Suprapubic skin (tissue), 4 donors: ENCODE measurements at regions not wholly inside any gene's neighbourhood (a gene's known extent, or its start where the extent isn't known, plus 50 kb on each side); places are given as distances from the start of the nearest gene placed in this dataset.
"Not testable (repeated sequence)": the region's sequence is repeated elsewhere in the genome, so short reads cannot be mapped to it uniquely, and the experiment has no call there.

ENCODE experiments used
- DNase-seq, 2 donors: peaks; one replicate each; pipeline ENCODE4 v3.0.0-alpha.2; 2019; ENCODE audit warnings: low spot score in 2 of 2
- H3K27ac ChIP-seq: fragments of 200-600 bp; sonication (generic); one replicate; pipeline ENCODE4 v1.5.1; 2019
- H3K27me3 ChIP-seq: fragments of 200-600 bp; sonication (generic); one replicate; pipeline ENCODE4 v1.5.1; 2019
- H3K36me3 ChIP-seq: fragments of 200-600 bp; sonication (generic); one replicate; pipeline ENCODE4 v1.5.1; 2019
- H3K4me1 ChIP-seq: fragments of 200-600 bp; sonication (generic); one replicate; pipeline ENCODE4 v1.5.1; 2019
- H3K4me3 ChIP-seq: fragments of 200-600 bp; sonication (generic); one replicate; pipeline ENCODE4 v1.5.1; 2019; ENCODE audit warnings: mild to moderate bottlenecking
- H3K9me3 ChIP-seq: fragments of 200-600 bp; sonication (generic); one replicate; pipeline ENCODE4 v1.5.1; 2019
- EP300 ChIP-seq: sonication (generic); formaldehyde crosslinking; IDR thresholded peaks from one replicate; pipeline ENCODE4 v1.6.1; 2017; ENCODE audit warnings: antibody characterized with exemption
- POLR2A ChIP-seq, 2 donors: fragments of 450-650 bp; IDR thresholded peaks; one replicate each; pipeline ENCODE4 v1.6.1; 2017; ENCODE audit warnings: antibody characterized with exemption in 2 of 2, mild to moderate bottlenecking in 2 of 2, moderate library complexity in 2 of 2
- POLR2AphosphoS5 ChIP-seq, 3 donors: sonication (generic); formaldehyde crosslinking; IDR thresholded peaks; one replicate each; pipeline ENCODE4 v1.6.1; 2017; ENCODE audit warnings: antibody characterized with exemption in 3 of 3
- WGBS: methylation state at CpG from one replicate; pipeline ENCODE4 v1.1.5; 2018; 5-methylcytosine and 5-hydroxymethylcytosine counted together
- TF ChIP-seq, protein P1 (sequence below), 2 donors: fragments of 200-600 bp in 1 of 2; fragments of 450-650 bp in 1 of 2; sonication (generic) in 1 of 2; IDR thresholded peaks; one replicate each; pipeline ENCODE4 v1.5.1; 2016 to 2019; ENCODE audit warnings: antibody characterized with exemption in 2 of 2, mild to moderate bottlenecking in 1 of 2, moderate library complexity in 1 of 2

DNA sequence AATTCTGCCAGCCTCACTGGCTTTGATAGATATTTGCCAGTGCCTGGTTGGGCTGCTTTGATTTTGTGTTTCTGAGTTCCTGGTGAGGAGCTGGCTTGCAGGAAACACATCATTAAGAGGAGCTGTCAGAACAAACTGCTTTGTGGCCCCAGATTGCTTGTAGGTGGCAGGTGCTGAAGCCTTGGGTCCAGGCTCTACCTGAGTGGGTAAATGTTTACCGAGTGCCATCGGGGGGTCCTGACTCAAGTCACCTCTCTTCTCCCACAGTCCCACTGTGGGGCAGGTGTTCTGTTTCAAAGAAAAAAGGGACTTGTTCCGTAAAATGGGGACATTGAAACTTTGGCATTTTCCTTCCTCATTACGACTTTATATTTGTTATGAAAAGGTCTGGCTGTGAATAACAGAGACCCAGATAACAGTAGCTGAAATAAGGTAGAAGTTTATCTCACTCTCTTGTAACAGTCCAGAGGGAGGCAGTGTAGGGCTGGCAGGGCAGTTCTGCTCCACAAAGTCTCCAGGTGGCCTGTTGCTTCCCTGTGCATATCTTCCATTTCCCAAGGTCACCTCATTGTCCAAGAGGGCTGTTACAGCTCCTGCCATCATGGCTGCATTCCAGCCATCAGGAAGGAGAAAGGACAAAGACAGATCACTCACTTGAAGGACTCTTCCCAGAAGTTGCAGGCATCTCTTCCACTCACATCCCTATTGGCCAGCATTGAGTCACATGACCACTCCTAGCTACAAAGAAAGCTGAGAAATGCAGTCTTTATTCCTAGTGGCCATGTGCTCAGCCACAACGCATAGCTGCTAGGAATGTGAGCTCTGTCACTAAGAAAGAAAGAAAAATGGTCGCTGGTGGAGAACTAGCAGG, 149.9 kb upstream of the KCNG1 start:
- Histone ChIP-seq H3K9me3 (peaks cover 3% of the 10 kb centered on the region), H3K27me3 (peaks cover 22% of the 10 kb centered on the region), H3K27ac (no peak overlapping the region), H3K4me1 (no peaks in the 10 kb centered on the region), H3K4me3 (no peak overlapping the region), H3K36me3 (no peaks in the 10 kb centered on the region)
- TF ChIP-seq POLR2AphosphoS5 (IDR thresholded peaks at IDR 0.05) (no peak), POLR2A (IDR thresholded peaks at IDR 0.05) (no peak)
- 83% methylated on average over 6 of the region's 6 CpGs for WGBS
- no peak for DNase-seq

DNA sequence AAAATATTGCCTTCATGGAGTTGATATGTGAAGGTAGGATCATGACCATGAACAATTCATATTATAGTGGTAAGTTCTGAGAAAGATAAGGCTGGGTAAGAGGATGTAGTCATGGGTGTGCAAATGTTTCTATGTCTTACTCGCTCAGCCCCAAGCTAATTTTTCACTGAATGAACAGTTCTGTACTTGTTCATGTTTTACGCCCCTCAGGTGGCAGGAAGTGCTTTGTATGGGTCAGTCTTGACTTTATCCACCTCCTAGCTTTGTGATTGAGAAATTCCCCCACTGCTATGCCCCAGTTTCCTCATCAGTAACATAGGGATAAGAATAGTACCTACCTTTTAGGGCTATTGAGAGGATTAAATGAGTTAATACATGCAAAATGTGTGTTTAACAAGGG, 148.2 kb upstream of the KCNG1 start:
- Histone ChIP-seq H3K4me1 (no peaks in the 10 kb centered on the region), H3K36me3 (no peaks in the 10 kb centered on the region), H3K4me3 (no peak overlapping the region), H3K27ac (no peak overlapping the region), H3K9me3 (peaks cover 3% of the 10 kb centered on the region), H3K27me3 (peaks cover 23% of the 10 kb centered on the region)
- 69% methylated on average over 2 of the region's 2 CpGs for WGBS
- no peak for DNase-seq
- TF ChIP-seq EP300 (no peak), POLR2A (IDR thresholded peaks at IDR 0.05) (no peak), POLR2AphosphoS5 (IDR thresholded peaks at IDR 0.05) (no peak)
- TF ChIP-seq, protein P1, sequence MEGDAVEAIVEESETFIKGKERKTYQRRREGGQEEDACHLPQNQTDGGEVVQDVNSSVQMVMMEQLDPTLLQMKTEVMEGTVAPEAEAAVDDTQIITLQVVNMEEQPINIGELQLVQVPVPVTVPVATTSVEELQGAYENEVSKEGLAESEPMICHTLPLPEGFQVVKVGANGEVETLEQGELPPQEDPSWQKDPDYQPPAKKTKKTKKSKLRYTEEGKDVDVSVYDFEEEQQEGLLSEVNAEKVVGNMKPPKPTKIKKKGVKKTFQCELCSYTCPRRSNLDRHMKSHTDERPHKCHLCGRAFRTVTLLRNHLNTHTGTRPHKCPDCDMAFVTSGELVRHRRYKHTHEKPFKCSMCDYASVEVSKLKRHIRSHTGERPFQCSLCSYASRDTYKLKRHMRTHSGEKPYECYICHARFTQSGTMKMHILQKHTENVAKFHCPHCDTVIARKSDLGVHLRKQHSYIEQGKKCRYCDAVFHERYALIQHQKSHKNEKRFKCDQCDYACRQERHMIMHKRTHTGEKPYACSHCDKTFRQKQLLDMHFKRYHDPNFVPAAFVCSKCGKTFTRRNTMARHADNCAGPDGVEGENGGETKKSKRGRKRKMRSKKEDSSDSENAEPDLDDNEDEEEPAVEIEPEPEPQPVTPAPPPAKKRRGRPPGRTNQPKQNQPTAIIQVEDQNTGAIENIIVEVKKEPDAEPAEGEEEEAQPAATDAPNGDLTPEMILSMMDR (IDR thresholded peaks at IDR 0.05) = no peak

DNA sequence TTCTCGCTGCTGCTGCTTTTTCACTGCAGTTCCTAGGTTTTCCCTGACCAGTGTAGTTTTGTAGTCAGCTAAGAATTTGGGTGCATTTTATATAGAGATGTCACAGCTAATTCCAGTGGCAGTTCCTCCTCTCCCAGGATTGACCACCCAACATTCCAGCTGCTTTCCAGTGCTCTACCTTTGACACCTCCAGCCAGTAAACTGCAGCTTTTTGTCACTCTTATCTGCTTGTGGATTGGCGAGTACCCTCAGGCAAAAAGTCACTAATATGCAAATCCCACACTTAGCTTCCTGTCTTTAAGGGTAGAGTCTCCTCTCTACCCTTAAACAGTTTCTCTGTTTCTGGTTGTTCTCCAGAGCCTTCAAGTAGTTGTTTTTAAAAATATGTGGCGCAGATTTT, 146.9 kb upstream of the KCNG1 start:
- Histone ChIP-seq H3K4me3 (no peak overlapping the region), H3K27ac (no peak overlapping the region), H3K27me3 (peaks cover 33% of the 10 kb centered on the region), H3K9me3 (peaks cover 3% of the 10 kb centered on the region), H3K4me1 (no peaks in the 10 kb centered on the region), H3K36me3 (no peaks in the 10 kb centered on the region)
- WGBS = 85% methylated on average over 3 of the region's 3 CpGs
- DNase-seq = no peak
- TF ChIP-seq, protein P1 (IDR thresholded peaks at IDR 0.05) = no peak
- TF ChIP-seq POLR2AphosphoS5 (IDR thresholded peaks at IDR 0.05) (no peak), POLR2A (IDR thresholded peaks at IDR 0.05) (no peak), EP300 (no peak)

DNA sequence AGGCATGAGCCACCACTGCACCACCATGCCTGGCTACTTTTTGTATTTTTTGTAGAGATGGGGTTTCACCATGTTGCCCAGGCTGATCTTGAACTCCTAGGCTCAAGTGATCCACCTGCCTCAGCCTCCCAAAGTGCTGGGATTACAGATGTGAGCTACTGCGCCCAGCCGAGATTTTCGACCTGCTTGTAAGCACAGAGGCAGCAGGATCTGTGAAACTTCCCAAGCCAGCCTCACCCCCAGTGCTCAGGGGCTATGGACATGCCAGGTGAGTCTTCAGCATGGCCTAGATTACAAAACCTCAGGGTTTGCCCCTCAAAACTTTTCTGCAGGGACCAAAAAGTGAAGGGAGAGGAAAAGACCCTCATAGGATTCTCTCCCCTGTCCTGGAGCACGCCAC, 145.0 kb upstream of the KCNG1 start:
- not testable (repeated sequence) for H3K27ac ChIP-seq, H3K9me3 ChIP-seq, H3K4me3 ChIP-seq, H3K4me1 ChIP-seq, DNase-seq, H3K36me3 ChIP-seq
- H3K27me3 ChIP-seq = peaks cover 47% of the 10 kb centered on the region
- 72% methylated on average over 4 of the region's 4 CpGs for whole genome bisulfite sequencing

DNA sequence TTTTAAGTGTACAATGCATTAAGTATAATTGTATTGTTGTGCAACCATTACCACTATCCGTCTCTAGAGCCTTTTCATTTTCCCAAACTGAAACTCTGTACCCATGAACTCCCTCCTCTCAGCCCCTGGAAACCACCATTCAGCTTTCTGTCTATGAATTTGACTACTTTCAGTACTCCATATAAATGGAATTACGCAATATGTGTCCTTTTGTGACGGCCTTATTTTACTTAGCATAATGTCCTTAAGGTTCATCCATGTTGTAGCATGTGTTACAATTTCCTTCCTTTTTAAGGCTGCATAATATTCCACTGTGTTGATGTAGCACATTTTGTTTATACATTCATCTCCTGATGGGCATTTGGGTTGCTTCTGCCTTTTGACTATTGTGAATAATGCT, 143.6 kb upstream of the KCNG1 start:
- Histone ChIP-seq H3K4me1 (no peaks in the 10 kb centered on the region), H3K27ac (no peak overlapping the region), H3K9me3 (peaks cover 3% of the 10 kb centered on the region), H3K27me3 (peaks cover 44% of the 10 kb centered on the region), H3K4me3 (no peak overlapping the region), H3K36me3 (no peaks in the 10 kb centered on the region)
- 76% methylated on average over 3 of the region's 3 CpGs for WGBS
- no peak for DNase-seq
- TF ChIP-seq EP300 = no peak
- TF ChIP-seq, protein P1 (IDR thresholded peaks at IDR 0.05) = no peak
- TF ChIP-seq POLR2AphosphoS5 (IDR thresholded peaks at IDR 0.05) = no peak
- TF ChIP-seq POLR2A (IDR thresholded peaks at IDR 0.05) = no peak

DNA sequence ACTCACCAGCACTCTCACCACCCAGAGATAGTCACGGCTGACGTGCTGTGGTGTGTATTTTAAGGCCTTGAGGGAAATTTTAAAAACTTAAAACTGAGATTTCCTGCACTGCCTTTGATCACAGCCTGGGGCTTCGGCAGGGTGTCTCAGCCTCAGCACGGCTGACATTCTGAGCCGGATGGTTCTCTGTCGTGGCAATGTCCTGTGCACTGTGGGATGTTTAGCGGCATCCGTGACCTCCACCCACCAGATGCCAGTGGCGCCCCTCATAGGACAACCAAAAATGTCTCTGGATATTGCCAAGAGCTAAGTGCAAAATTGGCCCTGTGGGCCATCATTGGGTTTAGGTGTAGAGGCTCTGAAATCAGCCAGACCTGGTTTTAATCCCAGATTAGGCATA, 142.2 kb upstream of the KCNG1 start:
- Histone ChIP-seq H3K4me3 (no peak overlapping the region), H3K27ac (no peak overlapping the region), H3K4me1 (no peaks in the 10 kb centered on the region), H3K36me3 (no peaks in the 10 kb centered on the region), H3K9me3 (peaks cover 2% of the 10 kb centered on the region), H3K27me3 (peaks cover 57% of the 10 kb centered on the region)
- TF ChIP-seq EP300 (no peak), POLR2A (IDR thresholded peaks at IDR 0.05) (no peak), POLR2AphosphoS5 (IDR thresholded peaks at IDR 0.05) (no peak)
- TF ChIP-seq, protein P1 (IDR thresholded peaks at IDR 0.05) = no peak
- no peak for DNase-seq
- WGBS = 73% methylated on average over 9 of the region's 9 CpGs
